Glomerular visceral epithelial cell (primary cell): ENCODE measurements at regions not wholly inside any gene's neighbourhood (a gene's known extent, or its start where the extent isn't known, plus 50 kb on each side); places are given as distances from the start of the nearest gene placed in this dataset.

Experiments used
- DNase-seq: peaks from one replicate; pipeline ENCODE4 v3.0.0-alpha.2; 2016; ENCODE audit errors: extremely low spot score

- DNase-seq: no peak
These were observed 114.8 kb upstream of the ANKH start for GRCh38 chr5:14986413-14986812.

DNA sequence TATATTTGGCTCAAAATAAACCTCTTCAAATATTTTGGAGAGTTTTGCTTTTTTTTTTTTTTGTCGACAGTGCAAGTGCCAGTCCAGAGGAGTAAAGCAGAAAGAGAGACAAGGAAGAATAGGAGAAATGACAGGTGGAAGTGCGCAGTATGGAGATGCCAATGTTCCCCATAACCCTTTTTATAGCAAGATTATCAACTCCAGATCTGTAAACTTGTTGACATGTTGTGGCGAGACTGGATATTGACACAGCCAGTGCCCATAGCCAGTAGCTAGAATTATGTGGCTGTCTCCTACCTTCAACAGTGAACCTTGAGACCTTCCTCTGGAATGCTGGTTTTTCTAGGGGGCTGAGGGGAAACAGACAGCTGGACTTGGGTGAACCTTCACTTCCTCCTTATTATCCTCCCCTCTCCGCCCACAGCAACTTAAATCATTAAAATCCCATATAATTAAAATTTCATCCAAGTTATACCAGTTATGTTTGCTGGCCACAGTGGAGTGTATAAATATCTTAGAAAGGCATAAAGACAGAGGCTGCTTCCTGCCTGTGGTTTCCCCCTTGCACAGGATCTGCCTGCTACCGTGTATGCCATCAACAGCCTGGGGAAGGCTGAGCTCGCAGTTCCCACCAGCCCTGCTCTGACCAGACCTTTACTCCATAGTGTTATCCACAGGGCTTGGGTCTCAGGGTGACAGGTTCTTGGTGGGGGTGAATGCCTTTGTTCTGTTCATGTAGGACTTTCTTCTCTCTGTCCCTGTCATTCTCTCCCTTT, 112.3 kb upstream of the ANKH start:
- DNase-seq: no peak

DNA sequence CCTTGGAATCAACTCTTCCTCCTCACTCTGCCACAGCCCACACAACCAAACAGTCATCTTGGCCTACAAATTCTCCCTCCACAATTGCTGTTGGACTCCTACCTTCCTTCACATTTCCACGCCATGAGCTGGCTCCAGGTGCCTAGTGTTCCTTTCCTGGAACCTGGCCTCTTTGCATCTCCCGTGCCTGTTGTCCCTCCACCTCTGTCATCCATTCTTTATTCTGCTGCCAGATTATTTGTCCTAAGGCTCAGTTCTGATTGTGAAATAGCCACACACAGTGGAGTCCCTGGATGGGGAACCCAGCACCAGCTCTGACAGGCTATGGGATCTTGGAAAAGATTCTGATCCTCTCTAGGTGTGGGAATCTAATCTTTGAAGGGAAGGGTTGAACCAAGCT, 109.1 kb upstream of the ANKH start:
- DNase-seq: no peak

DNA sequence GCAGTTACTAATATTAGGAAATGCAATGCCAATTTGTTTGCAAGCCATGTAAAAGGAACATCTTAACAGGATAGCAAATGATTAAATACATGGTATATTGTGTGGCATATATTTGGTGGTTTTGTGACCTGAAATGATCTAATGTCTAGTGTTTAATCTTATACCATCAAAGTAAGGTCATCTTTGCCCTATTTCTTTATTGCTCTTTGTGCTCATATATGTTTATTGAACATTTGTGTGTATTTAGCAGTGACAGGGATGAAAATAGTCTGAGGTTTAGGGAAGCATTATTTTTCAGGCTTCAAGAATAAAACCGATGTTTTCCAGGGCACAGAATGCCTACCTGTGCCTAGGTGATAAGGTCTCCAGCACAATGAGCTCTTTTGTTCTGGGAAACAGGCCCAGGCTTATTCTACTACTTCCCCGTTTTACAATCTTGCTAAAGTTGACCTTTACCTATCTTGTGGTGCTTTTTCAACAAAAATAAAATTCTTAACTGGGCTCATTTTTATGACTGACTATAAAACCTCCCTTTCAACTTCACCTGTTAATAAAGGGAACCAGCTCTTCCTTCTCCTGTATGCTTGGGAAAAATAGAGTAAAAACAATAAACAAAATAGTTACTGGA, 105.6 kb upstream of the ANKH start:
- no peak for DNase-seq

- no peak for DNase-seq
These were observed 104.9 kb upstream of the ANKH start for GRCh38 chr5:14976486-14976885.

GRCh38 chr5:14971873-14972272, 100.3 kb upstream of the ANKH start:
- no peak for DNase-seq

GRCh38 chr5:14968796-14969195, 97.2 kb upstream of the ANKH start:
- DNase-seq: no peak

DNA sequence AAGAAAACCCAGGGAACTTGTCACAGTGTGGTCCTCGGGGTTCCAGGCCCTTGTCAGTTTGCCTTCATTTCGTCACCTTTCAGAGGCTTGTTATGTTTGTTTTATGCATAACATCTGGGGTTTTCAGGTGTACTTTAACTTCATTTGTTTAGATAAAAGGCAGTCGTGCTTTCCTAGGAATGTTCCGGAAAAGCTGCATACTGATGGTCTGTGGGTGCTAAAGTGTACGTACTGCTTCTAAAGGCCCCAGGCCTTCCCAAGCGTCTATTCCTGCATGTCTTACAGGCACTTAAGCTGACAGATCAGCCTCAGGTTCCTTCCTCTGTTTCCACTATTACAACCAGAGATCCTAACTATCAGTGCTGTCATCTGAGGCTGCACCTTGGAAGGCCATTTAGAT, 95.6 kb upstream of the ANKH start:
- DNase-seq: no peak

DNA sequence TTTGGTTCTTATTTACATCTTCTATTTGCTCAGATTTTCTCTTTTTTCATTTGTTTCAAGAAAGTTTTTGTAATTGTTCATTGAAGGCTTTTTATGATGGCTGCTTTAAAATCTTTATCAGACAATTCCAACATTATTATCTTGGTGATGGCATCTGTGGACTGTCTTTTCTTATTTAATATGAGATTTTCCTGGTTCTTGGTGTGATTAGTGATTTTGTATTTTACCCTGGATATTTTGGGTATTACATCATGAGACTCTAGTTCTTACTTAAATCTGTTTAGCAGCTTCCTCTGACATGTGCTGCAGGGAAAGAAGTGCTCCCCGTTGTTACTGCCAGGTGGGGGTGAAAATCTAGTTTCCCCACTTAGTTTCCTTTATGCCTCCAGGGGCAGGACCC, 94.2 kb upstream of the ANKH start:
- DNase-seq: no peak

DNA sequence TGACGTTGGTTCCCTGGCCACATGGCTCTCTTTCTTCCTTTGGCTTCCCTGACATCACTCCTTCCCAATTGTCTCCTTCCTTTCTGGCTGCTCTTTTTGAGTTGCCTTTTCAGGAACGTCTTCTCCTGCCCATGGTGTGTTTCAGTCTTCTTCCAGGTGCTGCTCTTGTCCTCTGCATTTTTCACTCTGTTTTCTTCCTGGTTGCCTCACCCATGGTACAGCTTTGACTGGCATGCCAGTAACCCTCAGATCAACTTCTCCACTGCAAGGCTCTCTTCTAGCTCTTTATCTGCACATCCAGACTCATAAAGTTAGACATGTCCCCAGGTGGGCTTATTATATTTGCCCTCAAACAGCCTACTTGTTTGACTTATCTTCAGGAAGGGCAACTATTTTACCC, 91.0 kb upstream of the ANKH start:
- DNase-seq: no peak

DNA sequence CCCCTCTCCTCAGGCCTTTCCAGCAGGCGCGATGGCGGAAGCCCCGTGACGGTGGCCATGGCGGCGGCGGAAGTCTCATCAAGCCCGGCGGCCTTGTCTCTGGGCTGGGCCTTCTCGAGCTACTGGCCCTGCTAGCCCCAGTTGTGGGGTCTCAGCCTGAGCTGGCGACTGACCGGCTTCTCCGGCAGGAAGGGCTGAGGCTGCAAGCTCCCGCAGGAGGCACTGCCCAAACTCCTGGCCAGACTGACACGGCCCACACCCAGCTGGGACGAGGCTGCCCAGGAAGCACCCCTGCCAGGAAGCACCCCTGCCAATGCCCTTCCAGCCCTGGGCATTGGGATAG, 88.5 kb upstream of the ANKH start:
- DNase-seq: no peak

DNA sequence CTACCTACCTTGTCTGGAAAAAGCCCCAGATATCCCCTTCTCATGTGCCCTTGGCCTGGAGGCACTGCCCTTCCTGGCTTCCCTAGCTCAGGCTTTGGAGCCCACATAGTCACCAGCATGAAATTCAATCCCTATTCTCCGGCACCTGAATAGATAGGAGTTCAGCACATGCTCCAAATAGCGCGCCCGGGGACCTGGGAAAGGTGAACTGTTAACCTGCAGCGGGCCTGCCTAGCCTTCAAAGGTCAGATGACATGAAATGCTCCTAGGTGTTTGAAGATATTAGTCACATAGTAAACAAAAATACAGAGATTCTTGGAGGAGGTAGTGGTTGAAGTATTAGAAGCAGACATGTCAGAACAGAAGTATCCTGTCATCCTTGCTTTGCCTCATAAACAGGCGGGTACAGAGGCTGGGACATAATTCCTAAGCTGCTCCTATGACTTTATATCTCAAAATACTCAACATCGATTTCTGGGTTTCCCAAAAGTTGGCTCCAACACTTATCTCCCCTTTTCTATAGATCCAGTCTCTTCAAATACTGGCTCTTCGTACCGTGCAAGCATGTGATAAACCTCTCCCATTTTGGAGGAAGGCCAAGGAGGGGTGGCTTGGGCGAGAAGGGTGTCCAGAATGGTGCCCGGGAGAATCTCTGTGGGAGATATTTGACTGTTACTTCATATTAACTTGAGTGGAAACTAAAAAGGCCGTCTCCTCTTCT, 88.0 kb upstream of the ANKH start:
- no peak for DNase-seq

- no peak for DNase-seq
These were observed 86.6 kb upstream of the ANKH start for GRCh38 chr5:14958188-14958587.

GRCh38 chr5:14956423-14957046, 85.0 kb upstream of the ANKH start:
- DNase-seq: no peak

DNA sequence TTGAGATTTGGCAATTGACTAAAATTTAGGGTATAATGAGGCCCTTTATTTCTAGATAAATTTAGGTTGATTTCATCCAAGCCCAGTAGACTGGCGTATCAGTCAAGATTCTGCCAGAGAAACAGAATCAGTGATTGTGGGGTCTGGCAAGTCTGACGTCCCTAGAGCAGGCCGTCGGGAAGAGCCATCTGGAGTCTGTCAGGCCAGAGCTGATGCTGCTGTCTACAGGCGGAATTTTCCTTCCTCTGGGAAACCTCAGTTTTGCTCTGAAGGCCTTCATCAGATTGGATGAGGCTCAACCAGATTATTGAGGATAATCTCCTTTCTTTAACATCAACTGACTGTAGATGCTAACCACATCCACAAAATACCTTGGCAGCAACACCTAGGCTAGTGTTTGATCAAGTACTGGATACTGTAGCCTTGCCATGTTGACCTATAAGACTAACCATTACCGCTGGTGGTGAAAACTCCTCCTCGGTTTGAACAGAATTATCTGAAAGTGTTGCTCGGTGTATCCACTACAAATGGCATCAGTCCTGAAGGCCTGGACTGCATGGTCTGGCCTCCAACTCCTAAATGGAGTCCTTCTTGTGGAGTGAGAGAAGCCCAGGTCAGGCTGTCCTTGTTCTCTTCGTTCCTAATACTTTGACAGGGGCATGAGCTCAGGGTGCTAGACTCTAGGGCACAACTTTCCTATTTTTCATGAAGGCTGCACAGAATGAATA, 83.2 kb upstream of the ANKH start:
- no peak for DNase-seq

DNA sequence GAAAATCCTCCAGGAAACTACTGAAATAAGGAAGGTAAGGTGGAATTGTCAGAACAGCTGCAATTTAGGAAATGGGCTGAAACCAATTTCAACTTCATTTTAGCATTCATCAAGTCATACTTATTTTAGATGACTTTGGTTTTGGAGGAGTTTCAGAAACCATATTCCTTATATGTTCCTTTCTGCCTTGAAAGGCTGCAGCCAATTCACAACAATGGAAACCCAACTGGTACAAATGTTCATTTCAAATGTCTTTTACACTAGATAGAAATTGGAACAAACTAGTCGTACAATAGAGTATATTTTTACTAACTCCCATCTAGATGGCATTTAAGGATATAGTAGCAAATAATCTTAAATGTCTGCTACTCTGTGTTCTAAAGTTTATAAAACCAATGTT, 82.6 kb upstream of the ANKH start:
- no peak for DNase-seq

DNA sequence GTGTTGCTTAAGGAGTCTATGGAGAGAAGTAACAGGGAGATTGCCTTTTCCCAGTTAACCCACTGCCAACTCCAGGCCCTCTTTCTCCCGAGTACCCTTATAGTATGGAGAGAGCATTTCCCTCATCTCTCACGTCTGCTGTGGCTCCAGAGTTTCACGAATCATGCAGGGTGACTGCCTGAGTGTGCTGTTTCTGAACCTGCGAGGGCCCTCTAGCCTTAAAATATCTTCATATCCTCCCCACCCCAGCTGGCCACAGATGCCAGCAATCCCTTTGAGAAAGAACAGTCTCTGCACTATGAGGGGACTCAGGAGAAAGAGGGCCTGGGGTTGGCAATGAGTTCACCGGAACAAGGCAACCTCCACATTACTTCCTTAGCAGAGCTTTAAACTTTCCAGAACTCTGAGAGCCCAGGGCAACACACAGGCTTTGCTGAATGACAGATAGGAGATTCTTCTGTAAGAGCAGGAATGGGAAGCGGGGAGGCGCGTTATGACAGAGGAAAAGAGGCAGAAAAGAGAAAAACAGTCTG, 81.6 kb upstream of the ANKH start:
- DNase-seq: no peak

GRCh38 chr5:14948383-14948782, 76.8 kb upstream of the ANKH start:
- no peak for DNase-seq

DNA sequence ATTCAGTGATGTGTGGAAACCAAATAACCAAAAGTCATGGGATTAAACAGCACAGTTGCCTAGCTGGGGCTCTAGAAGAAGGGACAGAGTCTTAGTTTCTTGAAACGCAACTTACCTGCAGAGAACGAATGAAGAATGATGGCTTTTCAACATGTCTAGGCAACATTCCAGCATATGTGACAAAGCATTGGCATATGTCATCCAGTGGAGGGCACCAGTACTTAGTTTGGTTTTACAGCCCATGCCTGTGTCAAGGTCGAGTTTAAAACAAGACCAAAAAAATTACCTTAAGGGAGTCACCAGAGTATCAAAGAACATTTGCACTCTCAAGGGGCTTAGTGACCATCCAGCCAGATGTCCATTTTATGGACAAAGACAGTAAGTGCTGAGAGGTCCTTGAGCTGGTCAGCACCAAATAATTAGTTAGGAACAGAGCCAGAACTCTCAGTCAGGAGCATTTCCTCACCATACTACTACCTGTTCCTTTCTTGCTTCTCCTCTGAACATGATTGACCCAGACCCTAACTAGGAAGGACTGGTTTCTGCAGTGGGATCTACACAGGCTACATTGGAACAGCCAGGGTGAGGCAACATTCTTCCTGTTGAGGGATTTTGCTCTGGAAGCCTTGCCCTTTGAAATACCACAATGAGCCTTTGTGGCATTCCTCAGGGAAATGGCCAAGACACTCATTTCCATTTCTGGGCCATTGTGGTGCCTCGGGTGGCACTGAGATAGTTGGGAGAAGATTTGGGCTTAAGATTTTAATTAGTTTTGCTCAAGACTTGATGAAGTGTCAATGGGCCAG, 75.4 kb upstream of the ANKH start:
- peak; percentile 15 for DNase-seq

DNA sequence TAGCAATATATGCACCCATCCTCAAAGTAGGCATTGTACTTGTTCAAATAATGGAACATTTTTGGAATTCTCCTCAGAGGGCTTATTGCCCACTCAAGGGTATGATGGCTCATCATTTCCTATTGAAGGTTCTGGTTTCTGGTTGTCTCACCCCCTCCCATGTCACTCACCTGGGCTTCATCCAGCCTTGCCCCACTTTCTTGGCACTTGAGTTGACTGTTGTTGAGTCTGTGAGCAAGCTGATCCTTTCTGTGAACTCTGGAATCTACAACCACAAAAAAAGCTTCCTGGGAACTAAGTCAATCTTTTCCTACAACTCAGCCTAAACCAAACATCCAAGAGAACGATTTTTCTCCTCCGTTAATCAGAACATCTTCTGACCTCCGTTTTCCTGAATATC, 73.9 kb upstream of the ANKH start:
- DNase-seq: no peak

DNA sequence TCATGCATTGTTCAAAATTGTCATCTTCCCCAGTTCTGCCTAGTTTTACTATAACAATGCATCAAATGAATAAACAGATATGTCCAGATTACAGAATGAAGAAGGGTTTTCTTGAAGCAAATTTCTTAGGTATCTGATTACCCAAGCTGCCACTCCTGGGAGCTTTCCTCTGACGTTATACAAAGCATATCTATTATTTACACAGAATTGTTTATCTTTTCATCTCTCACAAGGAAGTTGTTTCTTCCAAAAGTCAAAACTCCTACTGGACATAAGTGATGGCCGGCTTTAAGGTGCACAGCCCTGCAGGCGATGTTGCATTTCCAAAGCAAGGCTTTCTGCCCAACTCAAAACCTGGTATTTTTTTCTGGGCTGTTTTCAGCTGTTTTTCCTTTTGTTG, 73.4 kb upstream of the ANKH start:
- DNase-seq: no peak
